H9 (cell line): ENCODE measurements at regions not wholly inside any gene's neighbourhood (a gene's known extent, or its start where the extent isn't known, plus 50 kb on each side); places are given as distances from the start of the nearest gene placed in this dataset.

Source experiments
- DNase-seq: peaks from one replicate; pipeline ENCODE4 v3.0.0-alpha.2; 2017
- H2AFZ ChIP-seq: one replicate; pipeline ENCODE4 v1.6.1; 2013; ENCODE audit warnings: mild to moderate bottlenecking, low read length, control low read depth, moderate library complexity
- H2AK5ac ChIP-seq: 2 replicates; pipeline ENCODE4 v1.6.1; 2013; ENCODE audit warnings: low read length, control low read depth, mixed read lengths; ENCODE audit not compliant: insufficient read length
- H2BK120ac ChIP-seq: one replicate; pipeline ENCODE4 v1.6.1; 2013; ENCODE audit warnings: low read depth, mild to moderate bottlenecking, low read length, control low read depth, inconsistent platforms; ENCODE audit not compliant: poor library complexity, severe bottlenecking
- H2BK12ac ChIP-seq: 2 replicates; pipeline ENCODE4 v1.6.1; 2013; ENCODE audit warnings: low read length, control low read depth, mixed read lengths, low read depth; ENCODE audit not compliant: insufficient read length
- H2BK15ac ChIP-seq: 2 replicates; pipeline ENCODE4 v1.6.1; 2013; ENCODE audit warnings: low read depth, low read length, control low read depth
- H2BK20ac ChIP-seq: one replicate; pipeline ENCODE4 v1.6.1; 2013; ENCODE audit warnings: low read depth, mild to moderate bottlenecking, low read length, control low read depth, inconsistent platforms; ENCODE audit not compliant: poor library complexity, severe bottlenecking
- H2BK5ac ChIP-seq: 2 replicates; pipeline ENCODE4 v1.6.1; 2013; ENCODE audit warnings: low read length, control low read depth, mixed read lengths; ENCODE audit not compliant: insufficient read length
- H3K14ac ChIP-seq: 2 replicates; pipeline ENCODE4 v1.6.1; 2013; ENCODE audit warnings: low read length, control low read depth; ENCODE audit not compliant: insufficient read depth
- H3K18ac ChIP-seq: 2 replicates; pipeline ENCODE4 v1.6.1; 2013; ENCODE audit warnings: low read depth, mild to moderate bottlenecking, mixed read lengths, low read length, control low read depth; ENCODE audit not compliant: insufficient read length
- H3K23ac ChIP-seq: 2 replicates; pipeline ENCODE4 v1.6.1; 2013; ENCODE audit warnings: low read length, control low read depth, mixed read lengths, low read depth; ENCODE audit not compliant: insufficient read length
- H3K23me2 ChIP-seq: 2 replicates; pipeline ENCODE4 v1.6.1; 2013; ENCODE audit warnings: low read depth, mild to moderate bottlenecking, mixed read lengths, low read length, control low read depth; ENCODE audit not compliant: insufficient read length, poor library complexity, severe bottlenecking
- H3K27ac ChIP-seq: 2 replicates; pipeline ENCODE4 v1.5.1; 2013; ENCODE audit warnings: low read length, control low read depth, mixed read lengths, low read depth; ENCODE audit not compliant: insufficient read length
- H3K27me3 ChIP-seq: 2 replicates; pipeline ENCODE4 v1.6.1; 2013; ENCODE audit warnings: low read length, control low read depth, inconsistent platforms; ENCODE audit not compliant: insufficient read depth
- H3K4ac ChIP-seq: 2 replicates; pipeline ENCODE4 v1.6.1; 2013; ENCODE audit warnings: low read depth, mild to moderate bottlenecking, control low read depth, inconsistent platforms, low read length, moderate library complexity
- H3K4me1 ChIP-seq: 2 replicates; pipeline ENCODE4 v1.6.1; 2013; ENCODE audit warnings: low read length, control low read depth, inconsistent platforms; ENCODE audit not compliant: insufficient read depth
- H3K4me2 ChIP-seq: 2 replicates; pipeline ENCODE4 v1.6.1; 2013; ENCODE audit warnings: low read length, control low read depth, mixed read lengths; ENCODE audit not compliant: insufficient read length, insufficient read depth
- H3K56ac ChIP-seq: 2 replicates; pipeline ENCODE4 v1.6.1; 2013; ENCODE audit warnings: low read depth, mild to moderate bottlenecking, mixed read lengths, low read length, control low read depth; ENCODE audit not compliant: insufficient read length
- H3K79me1 ChIP-seq: 2 replicates; pipeline ENCODE4 v1.6.1; 2013; ENCODE audit warnings: low read depth, mild to moderate bottlenecking, moderate library complexity, low read length, control low read depth, inconsistent platforms; ENCODE audit not compliant: insufficient read depth, poor library complexity, severe bottlenecking
- H3K79me2 ChIP-seq: 2 replicates; pipeline ENCODE4 v1.6.1; 2013; ENCODE audit warnings: low read length, control low read depth, inconsistent platforms; ENCODE audit not compliant: insufficient read depth
- H3K9ac ChIP-seq: 2 replicates; pipeline ENCODE4 v1.6.1; 2013; ENCODE audit warnings: low read length, control low read depth, mixed read lengths; ENCODE audit not compliant: insufficient read length; ENCODE audit errors: extremely low read depth
- H3K9me3 ChIP-seq: one replicate; pipeline ENCODE4 v1.6.1; 2013; ENCODE audit warnings: low read depth, low read length, inconsistent platforms; ENCODE audit not compliant: control insufficient read depth
- H3T11ph ChIP-seq: one replicate; pipeline ENCODE4 v1.6.1; 2013; ENCODE audit warnings: mild to moderate bottlenecking, low read length, control low read depth, inconsistent platforms
- H4K20me1 ChIP-seq: one replicate; pipeline ENCODE4 v1.6.1; 2013; ENCODE audit not compliant: control insufficient read depth, insufficient read length, insufficient read depth
- H4K5ac ChIP-seq: 2 replicates; pipeline ENCODE4 v1.6.1; 2013; ENCODE audit warnings: low read depth, mild to moderate bottlenecking, mixed read lengths, low read length, control low read depth; ENCODE audit not compliant: insufficient read length
- H4K8ac ChIP-seq: replicated peaks from 2 replicates; pipeline ENCODE4 v1.6.1; 2013; ENCODE audit warnings: low read length, control low read depth, mixed read lengths, low read depth; ENCODE audit not compliant: insufficient read length
- H4K91ac ChIP-seq: 2 replicates; pipeline ENCODE4 v1.6.1; 2013; ENCODE audit warnings: low read depth, mild to moderate bottlenecking, moderate library complexity, mixed read lengths, low read length, control low read depth; ENCODE audit not compliant: insufficient read length
- H3K27ac Mint-ChIP-seq, 3 experiments: 2 replicates in 2 of 3; 3 replicates in 1 of 3; pipeline ENCODE4 v1.8.0; 2020 to 2021; ENCODE audit warnings: mixed read lengths in 3 of 3, mild to moderate bottlenecking in 1 of 3, moderate library complexity in 1 of 3
- H3K27me3 Mint-ChIP-seq: 2 replicates; pipeline ENCODE4 v1.8.0; 2021; ENCODE audit warnings: low read depth, mild to moderate bottlenecking, moderate library complexity, mixed read lengths
- H3K36me3 Mint-ChIP-seq, 3 experiments: 2 replicates in 2 of 3; 3 replicates in 1 of 3; pipeline ENCODE4 v1.8.0; 2020 to 2021; ENCODE audit warnings: low read depth in 3 of 3, mixed read lengths in 3 of 3; ENCODE audit not compliant: insufficient read depth in 1 of 3
- H3K4me1 Mint-ChIP-seq, 2 experiments: 2 replicates each; pipeline ENCODE4 v1.8.0; 2020; ENCODE audit warnings: mixed read lengths in 2 of 2
- H3K4me3 Mint-ChIP-seq, 2 experiments: 2 replicates in 1 of 2; 3 replicates in 1 of 2; pipeline ENCODE4 v1.8.0; 2020 to 2021; ENCODE audit warnings: mild to moderate bottlenecking in 2 of 2, mixed read lengths in 2 of 2, moderate library complexity in 1 of 2
- H3K9me3 Mint-ChIP-seq, 2 experiments: 2 replicates in 1 of 2; 3 replicates in 1 of 2; pipeline ENCODE4 v1.8.0; 2020; ENCODE audit warnings: mild to moderate bottlenecking in 2 of 2, mixed read lengths in 2 of 2, moderate library complexity in 1 of 2
- CTCF ChIP-seq: fragments of 200-600 bp; sonication (generic); conservative IDR thresholded peaks from 3 replicates; pipeline ENCODE4 v1.8.0; 2021; ENCODE audit warnings: antibody characterized with exemption, mild to moderate bottlenecking
- WGBS: extraction: QIAGEN DNeasy Blood & Tissue Kit; methylation state at CpG from one replicate; pipeline ENCODE4 v1.1.7; 2013; ENCODE audit warnings: missing lambda C conversion rate, low lambda C conversion rate, mixed read lengths; ENCODE audit not compliant: insufficient read length; ENCODE audit errors: extremely low coverage; 5-methylcytosine and 5-hydroxymethylcytosine counted together

DNA sequence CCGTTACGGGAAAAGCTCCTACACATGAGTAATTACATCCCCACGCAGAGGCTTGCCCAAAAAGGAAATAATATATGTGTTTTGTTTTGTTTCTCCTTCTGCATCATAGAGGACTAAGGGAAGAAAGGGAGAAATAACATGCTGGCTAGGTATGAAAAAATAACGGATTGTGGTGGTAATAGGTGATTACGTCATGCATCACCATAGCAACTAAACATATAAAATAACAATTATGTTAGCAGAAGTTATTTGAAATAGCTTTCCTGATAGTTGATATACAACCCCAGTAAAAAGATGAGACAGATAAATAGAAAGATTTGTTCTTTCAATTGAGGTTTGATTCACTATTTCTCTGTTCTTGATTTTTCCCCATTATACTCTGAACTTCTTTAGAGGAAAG lies 518.0 kb downstream of the ZNF516 start:
- Histone ChIP-seq H3K18ac (no peak overlapping the region), H3K14ac (no peak overlapping the region), H2BK120ac (no peak overlapping the region), H3K4me1 (no peaks in the 10 kb centered on the region; the same call in 1 of the 2 replicates), H3K23me2 (no peaks in the 10 kb centered on the region), H4K20me1 (no peaks in the 10 kb centered on the region), H2AK5ac (no peak overlapping the region), H3K27me3 (no peaks in the 10 kb centered on the region), H2BK12ac (no peak overlapping the region), H3T11ph (no peak overlapping the region), H2BK5ac (no peak overlapping the region), H4K91ac (no peak overlapping the region), H3K79me2 (no peaks in the 10 kb centered on the region), H3K4ac (no peak overlapping the region), H4K5ac (no peak overlapping the region), H3K9me3 (no peaks in the 10 kb centered on the region), H4K8ac (no peak overlapping the region), H3K9ac (no peak overlapping the region), H3K79me1 (no peaks in the 10 kb centered on the region), H2BK20ac (no peak overlapping the region), H3K23ac (no peak overlapping the region), H2AFZ (no peak overlapping the region), H3K27ac (no peak overlapping the region), H2BK15ac (no peak overlapping the region), H3K4me2 (no peak overlapping the region), H3K56ac (no peak overlapping the region)
- H3K4me1 Mint-ChIP-seq: peaks cover 0 to 3% of the 10 kb centered on the region in 2 experiments; a peak in 1 of 4 replicates
- no peaks in the 10 kb centered on the region for H3K9me3 Mint-ChIP-seq
- no peaks in the 10 kb centered on the region for H3K27me3 Mint-ChIP-seq
- no peaks in the 10 kb centered on the region for H3K36me3 Mint-ChIP-seq
- DNase-seq: no peak
- H3K4me3 Mint-ChIP-seq: no peak overlapping the region
- no peak overlapping the region; a peak in 1 of 7 replicates for H3K27ac Mint-ChIP-seq
- WGBS: no CpG with 5 or more reads among the region's 5 CpGs
- TF ChIP-seq CTCF: no peak
